Bronchial epithelial cell (primary cell): ENCODE measurements at regions not wholly inside any gene's neighbourhood (a gene's known extent, or its start where the extent isn't known, plus 50 kb on each side); places are given as distances from the start of the nearest gene placed in this dataset.

ENCODE experiments used
- DNase-seq: peaks from one replicate; pipeline ENCODE4 v3.0.0-alpha.2; 2010; ENCODE audit warnings: low read depth
- FAIRE-seq: peaks from 2 replicates; lab custom pipeline; 2011; peaks lifted over from hg19 to GRCh38; lab: Jason Lieb, UNC
- H3K27me3 ChIP-seq: 2 replicates; pipeline ENCODE4 v1.5.1; 2011; ENCODE audit warnings: low read length; ENCODE audit not compliant: control insufficient read depth, insufficient read depth
- H3K36me3 ChIP-seq: 2 replicates; pipeline ENCODE4 v1.5.1; 2011; ENCODE audit warnings: low read length; ENCODE audit not compliant: control insufficient read depth, insufficient read depth
- H3K4me3 ChIP-seq: 2 replicates; pipeline ENCODE4 v1.5.1; 2011; ENCODE audit warnings: mild to moderate bottlenecking, low read depth, low read length, control low read depth
- CTCF ChIP-seq: IDR thresholded peaks from 2 replicates; pipeline ENCODE4 v1.5.1; 2011; ENCODE audit warnings: mild to moderate bottlenecking, moderate library complexity, low read length, control low read depth, inconsistent platforms; ENCODE audit not compliant: insufficient read depth, severe bottlenecking

- H3K4me3 ChIP-seq = no peak overlapping the region
- TF ChIP-seq CTCF = no peak
- H3K27me3 ChIP-seq = no peaks in the 10 kb centered on the region
- peak; percentile 98 for DNase-seq
- H3K36me3 ChIP-seq = no peaks in the 10 kb centered on the region
- no peak for FAIRE-seq
These were observed 276.1 kb upstream of the BTG1 start for GRCh38 chr12:92421701-92422100.

DNA sequence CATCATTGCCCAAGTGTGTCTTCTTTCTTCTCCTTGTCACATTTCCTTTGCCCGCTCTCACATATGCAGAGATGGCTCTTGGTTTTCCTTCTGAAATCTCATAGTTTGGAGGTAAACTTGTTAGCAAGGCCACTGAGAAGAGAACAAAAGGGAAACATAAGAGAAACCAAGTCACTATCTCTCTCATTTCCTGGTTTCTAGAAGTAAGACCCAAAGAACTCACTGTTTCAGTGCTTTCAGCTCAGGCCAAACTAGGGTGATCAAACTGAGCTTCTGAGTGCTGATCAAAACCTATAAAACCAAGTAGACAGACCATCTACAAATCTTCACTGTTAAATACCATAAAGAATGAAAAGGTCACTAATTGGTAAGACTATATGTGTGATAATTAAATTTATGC, 275.4 kb upstream of the BTG1 start:
- Histone ChIP-seq H3K27me3 (no peaks in the 10 kb centered on the region), H3K4me3 (no peak overlapping the region), H3K36me3 (no peaks in the 10 kb centered on the region)
- FAIRE-seq = no peak
- no peak for TF ChIP-seq CTCF
- DNase-seq = no peak

DNA sequence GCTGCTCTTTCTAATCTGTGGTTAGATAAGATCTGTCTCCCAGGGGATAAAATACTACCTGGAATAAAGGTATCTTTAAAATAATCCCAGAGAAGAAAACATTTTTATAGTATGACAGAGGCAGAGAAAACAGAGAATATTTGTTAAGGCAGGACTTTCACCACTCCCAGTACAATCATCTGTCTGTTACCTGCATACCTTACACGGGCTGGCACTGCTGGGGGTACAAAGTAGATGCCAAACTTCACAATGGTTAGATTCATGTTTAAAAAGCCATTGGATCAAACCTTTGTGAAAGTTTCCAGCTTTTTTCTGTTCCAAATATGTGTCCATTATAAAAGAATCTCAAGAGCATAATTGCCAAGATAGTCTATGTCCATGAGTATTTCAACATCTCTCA, 273.6 kb upstream of the BTG1 start:
- FAIRE-seq = no peak
- no peak for TF ChIP-seq CTCF

DNA sequence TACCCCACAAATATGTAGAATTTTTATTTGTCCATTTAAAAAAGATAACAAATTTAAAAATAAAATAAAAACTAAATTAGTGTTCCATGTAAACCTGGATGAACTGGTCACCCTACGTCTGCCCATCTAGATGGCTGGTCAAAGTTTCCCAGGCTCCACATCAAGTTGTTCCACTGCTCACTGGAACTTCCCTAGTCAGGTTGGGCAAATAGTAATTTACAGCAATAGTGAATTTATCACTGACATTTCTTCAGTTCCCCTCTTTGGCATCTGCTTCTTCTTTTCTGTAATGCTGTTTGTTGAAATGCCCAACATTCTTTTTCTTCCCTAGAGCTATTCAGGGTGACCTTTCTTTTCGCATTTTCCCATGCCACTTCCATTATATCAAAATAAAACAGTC, 272.7 kb upstream of the BTG1 start:
- no peak for TF ChIP-seq CTCF
- DNase-seq (no peak), FAIRE-seq (no peak)
- Histone ChIP-seq H3K27me3 (no peaks in the 10 kb centered on the region), H3K36me3 (no peaks in the 10 kb centered on the region), H3K4me3 (no peak overlapping the region)

More for the DNA sequence above, 273.6 kb upstream of the BTG1 start:
- DNase-seq = no peak
- no peaks in the 10 kb centered on the region for H3K27me3 ChIP-seq
- no peak overlapping the region for H3K4me3 ChIP-seq
- H3K36me3 ChIP-seq = no peaks in the 10 kb centered on the region

DNA sequence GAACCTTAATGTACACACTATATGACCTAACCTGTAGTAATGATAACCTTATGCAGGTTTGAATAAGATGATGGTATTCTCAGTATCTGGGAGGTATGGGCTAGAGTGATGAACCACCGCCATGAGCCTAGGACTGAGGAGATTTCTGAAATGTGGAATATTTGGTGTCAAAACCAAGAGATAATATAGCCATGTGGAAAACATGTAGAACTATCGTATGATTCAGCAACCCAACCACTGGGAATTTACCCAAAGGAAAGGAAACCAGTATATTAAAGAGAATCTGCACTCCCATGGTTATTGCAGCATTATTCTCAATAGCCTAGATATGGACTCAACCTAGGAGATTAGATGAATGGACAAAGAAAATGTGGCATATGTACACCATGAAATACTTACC, 271.7 kb upstream of the BTG1 start:
- H3K27me3 ChIP-seq = no peaks in the 10 kb centered on the region
- FAIRE-seq = no peak
- no peaks in the 10 kb centered on the region for H3K36me3 ChIP-seq
- TF ChIP-seq CTCF = no peak
- DNase-seq = no peak
- H3K4me3 ChIP-seq = no peak overlapping the region

DNA sequence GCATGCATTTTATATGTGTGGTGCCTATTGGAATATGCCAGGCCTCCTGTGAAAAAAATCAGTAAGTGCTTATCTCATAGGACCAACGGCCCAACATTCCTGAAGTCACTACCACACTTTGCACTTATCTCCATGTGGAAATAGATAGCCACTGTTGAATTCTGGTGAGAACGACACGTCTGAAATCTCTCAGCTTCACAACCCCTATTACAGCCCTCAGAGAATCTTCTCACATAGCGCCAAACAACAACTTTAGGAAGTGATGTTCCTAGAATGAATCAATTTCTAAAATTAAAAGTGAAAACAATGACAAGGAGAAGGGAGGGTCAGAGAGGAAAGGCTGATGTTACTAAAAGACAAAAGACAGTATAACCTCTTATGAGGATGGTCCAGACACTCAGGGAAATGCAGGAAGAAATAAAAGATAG, 270.8 kb upstream of the BTG1 start:
- Histone ChIP-seq H3K27me3 (no peaks in the 10 kb centered on the region), H3K4me3 (no peak overlapping the region), H3K36me3 (no peaks in the 10 kb centered on the region)
- DNase-seq (no peak), FAIRE-seq (no peak)
- no peak for TF ChIP-seq CTCF
